ENCODE measurements at regions not wholly inside any gene's neighbourhood (a gene's known extent, or its start where the extent isn't known, plus 50 kb on each side); places are given as distances from the start of the nearest gene placed in this dataset.
A peak's percentile ranks its signal among the peaks of the same experiment; 100 is the strongest.

GRCh38 chr10:125599194-125599593 lies 83.8 kb downstream of the TEX36 start:
- Histone ChIP-seq H3K27me3 (replicated peaks in 1 of 2; ENCODE audit: control insufficient read depth in 2 of 2, insufficient read depth in 2 of 2, low read length in 1 of 2) (no peaks in the 10 kb centered on the region), H3K27ac (ENCODE audit: control insufficient read depth, insufficient read depth) (no peak overlapping the region), H3K9ac (ENCODE audit: control insufficient read depth, insufficient read depth, low read length) (no peak overlapping the region), H4K20me1 (ENCODE audit: control insufficient read depth, insufficient read depth) (no peaks in the 10 kb centered on the region), H3K4me3 (no peak overlapping the region), H2AFZ (ENCODE audit: control insufficient read depth, low read depth, low read length) (no peak overlapping the region), H3K9me3 (replicated peaks; ENCODE audit: control insufficient read depth, insufficient read depth, low read length) (no peaks in the 10 kb centered on the region), H3K36me3 (ENCODE audit: control insufficient read depth in 2 of 2, insufficient read depth in 2 of 2, low read length in 1 of 2) (no peaks in the 10 kb centered on the region), H3K4me1 (ENCODE audit: control insufficient read depth, insufficient read depth, low read length) (no peaks in the 10 kb centered on the region), H3K79me2 (ENCODE audit: control insufficient read depth, insufficient read depth, low read length) (no peaks in the 10 kb centered on the region), H3K4me2 (ENCODE audit: control insufficient read depth, insufficient read depth) (0 out of 2 replicates have a peak overlapping the region, but pooled peaks have one; percentile 12)
- CTCF ChIA-PET, result no interaction called here
- POLR2A ChIA-PET, result no interaction called here
- TF ChIP-seq PRDM15 (CRISPR knock-in tag; IDR thresholded peaks at IDR 0.05) (no peak), SP1 (IDR thresholded peaks at IDR 0.05; ENCODE audit: low read depth, low read length) (no peak), ELK1 (IDR thresholded peaks at IDR 0.05; ENCODE audit: low read depth, low read length) (no peak), HDAC2 (IDR thresholded peaks at IDR 0.05) (no peak), SPI1 (IDR thresholded peaks at IDR 0.05; ENCODE audit: borderline replicate concordance, insufficient read depth, low read depth, low read length) (no peak)
- TF ChIP-seq, protein P1, sequence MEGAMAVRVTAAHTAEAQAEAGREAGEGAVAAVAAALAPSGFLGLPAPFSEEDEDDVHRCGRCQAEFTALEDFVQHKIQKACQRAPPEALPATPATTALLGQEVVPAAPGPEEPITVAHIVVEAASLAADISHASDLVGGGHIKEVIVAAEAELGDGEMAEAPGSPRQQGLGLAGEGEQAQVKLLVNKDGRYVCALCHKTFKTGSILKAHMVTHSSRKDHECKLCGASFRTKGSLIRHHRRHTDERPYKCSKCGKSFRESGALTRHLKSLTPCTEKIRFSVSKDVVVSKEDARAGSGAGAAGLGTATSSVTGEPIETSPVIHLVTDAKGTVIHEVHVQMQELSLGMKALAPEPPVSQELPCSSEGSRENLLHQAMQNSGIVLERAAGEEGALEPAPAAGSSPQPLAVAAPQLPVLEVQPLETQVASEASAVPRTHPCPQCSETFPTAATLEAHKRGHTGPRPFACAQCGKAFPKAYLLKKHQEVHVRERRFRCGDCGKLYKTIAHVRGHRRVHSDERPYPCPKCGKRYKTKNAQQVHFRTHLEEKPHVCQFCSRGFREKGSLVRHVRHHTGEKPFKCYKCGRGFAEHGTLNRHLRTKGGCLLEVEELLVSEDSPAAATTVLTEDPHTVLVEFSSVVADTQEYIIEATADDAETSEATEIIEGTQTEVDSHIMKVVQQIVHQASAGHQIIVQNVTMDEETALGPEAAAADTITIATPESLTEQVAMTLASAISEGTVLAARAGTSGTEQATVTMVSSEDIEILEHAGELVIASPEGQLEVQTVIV (IDR thresholded peaks at IDR 0.05; ENCODE audit: borderline replicate concordance, partially characterized antibody), result no peak
- no peak; the same call in 2 of the 3 replicates for ATAC-seq
- in situ Hi-C loops (cut with MboI), result no loop called here
- no peak for DNase-seq (ENCODE audit: low read depth, low spot score)
- no TSS peak for BruUV-seq (replicated peaks)
- FAIRE-seq, result no peak
- intact Hi-C loops (cut with micrococcal nuclease; ENCODE audit: unreplicated experiment), result no loop called here
- 13% methylated on average over 4 of the region's 4 CpGs for WGBS (ENCODE audit: insufficient coverage, insufficient replicate concordance, low lambda C conversion rate, missing lambda C conversion rate)
- SMC1A ChIA-PET (ENCODE audit: uncharacterized antibody, unreplicated experiment), result no interaction called here
- RAD21 ChIA-PET (ENCODE audit: unreplicated experiment), result no interaction called here
